ENCODE measurements at regions not wholly inside any gene's neighbourhood (a gene's known extent, or its start where the extent isn't known, plus 50 kb on each side); places are given as distances from the start of the nearest gene placed in this dataset.

- TF ChIP-seq ZNF274 (IDR thresholded peaks at IDR 0.05; ENCODE audit: low read depth, low read length), result no peak
- no peak for TF ChIP-seq YY1 (IDR thresholded peaks at IDR 0.05; ENCODE audit: insufficient read depth, insufficient read length)
These were observed 155.9 kb downstream of the OXSM start for GRCh38 chr3:25945836-25946235.

Data from NT2/D1 (cell line).